ENCODE measurements at regions not wholly inside any gene's neighbourhood (a gene's known extent, or its start where the extent isn't known, plus 50 kb on each side); places are given as distances from the start of the nearest gene placed in this dataset.
A peak's percentile ranks its signal among the peaks of the same experiment; 100 is the strongest.
"Not testable (repeated sequence)": the region's sequence is repeated elsewhere in the genome, so short reads cannot be mapped to it uniquely, and the experiment has no call there.

- no peak for DNase-seq
Measured at GRCh38 chr12:47367912-47368537, 288.3 kb upstream of the AMIGO2 start.

DNA sequence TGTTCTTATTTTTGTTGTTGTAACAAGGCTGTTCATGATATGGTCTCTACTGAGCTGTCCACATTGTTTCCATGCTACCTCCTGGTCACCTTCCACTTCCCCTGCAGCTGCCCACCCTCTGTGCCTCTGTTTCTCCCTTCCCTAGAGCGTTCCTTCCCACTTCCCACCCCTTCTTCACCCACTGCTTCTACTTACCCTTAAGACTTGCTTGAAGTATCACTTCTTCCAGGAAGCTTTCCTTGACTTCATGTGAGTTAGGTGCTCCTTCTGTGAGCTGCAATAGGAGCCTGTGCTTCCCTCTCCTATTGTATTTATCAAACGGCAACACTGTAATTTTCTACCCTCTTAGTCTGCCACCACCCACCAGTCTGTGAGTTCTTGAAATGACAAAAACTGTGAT lies 286.8 kb upstream of the AMIGO2 start:
- DNase-seq, result no peak

DNA sequence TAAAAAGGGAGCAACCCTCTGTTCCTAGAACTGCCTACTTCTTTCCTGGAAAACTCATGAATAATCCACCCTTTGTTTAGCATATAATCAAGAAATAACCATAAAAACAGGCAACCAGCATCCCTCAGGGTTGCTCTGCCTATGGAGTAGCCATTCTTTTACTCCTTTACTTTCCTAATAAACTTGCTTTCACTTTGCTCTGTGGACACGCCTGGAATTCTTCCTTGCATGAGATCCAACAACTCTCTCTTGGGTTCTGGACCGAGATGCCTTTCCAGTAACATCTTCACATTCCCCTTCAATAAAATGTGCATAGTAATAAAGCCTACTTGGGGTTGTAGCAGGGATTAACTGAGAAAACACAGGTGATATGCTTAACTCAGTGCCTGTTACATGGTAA lies 286.4 kb upstream of the AMIGO2 start:
- DNase-seq, result no peak

GRCh38 chr12:47365443-47366076 lies 285.8 kb upstream of the AMIGO2 start:
- not testable (repeated sequence) for DNase-seq

- DNase-seq, result no peak
Measured at GRCh38 chr12:47364261-47364660, 284.5 kb upstream of the AMIGO2 start.

GRCh38 chr12:47362126-47362705 lies 282.5 kb upstream of the AMIGO2 start:
- DNase-seq, result no peak

- no peak for DNase-seq
Measured at GRCh38 chr12:47361389-47362021, 281.7 kb upstream of the AMIGO2 start.

DNA sequence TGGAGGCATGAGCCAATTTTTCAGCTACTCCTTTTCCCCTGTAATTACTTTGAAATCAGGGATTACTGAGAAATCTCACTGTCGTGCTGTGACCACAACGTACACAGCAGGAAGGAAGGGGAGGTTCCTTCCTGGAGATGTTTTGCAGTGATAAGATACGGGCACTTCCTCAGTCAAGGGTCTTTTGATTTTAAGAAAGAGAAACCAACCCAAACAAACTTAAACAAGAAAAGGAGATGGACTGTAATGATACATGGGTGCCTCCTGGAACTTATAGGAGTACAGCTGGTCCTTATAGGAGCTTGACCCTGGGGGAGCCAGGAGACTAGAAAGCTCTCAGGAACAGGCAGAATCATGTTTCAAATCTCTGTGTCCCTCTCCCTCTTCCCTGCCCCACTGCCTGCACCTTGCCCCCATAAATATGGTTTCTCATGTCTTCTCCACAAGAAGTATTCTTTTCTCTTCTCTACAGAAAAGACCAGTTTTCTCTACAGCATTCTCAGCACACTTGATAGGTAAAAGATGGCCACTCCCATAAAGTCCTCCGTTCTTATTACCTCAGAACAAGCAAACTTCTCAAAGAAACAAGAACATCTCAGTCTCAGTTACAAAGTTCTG lies 281.1 kb upstream of the AMIGO2 start:
- peak in 1 of 4 experiments; percentile 7 for DNase-seq

GRCh38 chr12:47360093-47360480 lies 280.3 kb upstream of the AMIGO2 start:
- no peak for DNase-seq

GRCh38 chr12:47359310-47360092 lies 279.7 kb upstream of the AMIGO2 start:
- DNase-seq, result no peak

- not testable (repeated sequence) for DNase-seq
Measured at GRCh38 chr12:47357006-47357405, 277.2 kb upstream of the AMIGO2 start.

- no peak for DNase-seq
Measured at GRCh38 chr12:47356129-47356700, 276.5 kb upstream of the AMIGO2 start.

DNA sequence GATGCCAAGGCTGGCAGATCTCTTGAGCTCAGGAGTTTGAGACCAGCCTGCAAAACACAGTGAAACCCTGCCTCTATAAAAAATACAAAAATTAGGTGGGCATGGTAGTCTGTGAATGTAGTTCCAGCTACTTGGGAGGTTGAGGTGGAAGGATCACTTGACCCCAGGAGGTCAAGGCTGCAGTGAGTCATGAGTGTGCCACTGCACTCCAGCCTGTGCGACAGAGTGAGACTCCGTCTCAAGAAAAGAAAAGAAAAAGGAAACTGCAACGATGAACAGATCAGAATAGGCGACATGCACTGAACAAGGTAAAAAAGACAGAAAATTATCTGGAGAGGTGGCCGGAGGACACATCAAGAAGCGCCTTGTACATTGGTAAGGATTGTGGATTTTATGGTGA lies 273.7 kb upstream of the AMIGO2 start:
- no peak for DNase-seq

DNA sequence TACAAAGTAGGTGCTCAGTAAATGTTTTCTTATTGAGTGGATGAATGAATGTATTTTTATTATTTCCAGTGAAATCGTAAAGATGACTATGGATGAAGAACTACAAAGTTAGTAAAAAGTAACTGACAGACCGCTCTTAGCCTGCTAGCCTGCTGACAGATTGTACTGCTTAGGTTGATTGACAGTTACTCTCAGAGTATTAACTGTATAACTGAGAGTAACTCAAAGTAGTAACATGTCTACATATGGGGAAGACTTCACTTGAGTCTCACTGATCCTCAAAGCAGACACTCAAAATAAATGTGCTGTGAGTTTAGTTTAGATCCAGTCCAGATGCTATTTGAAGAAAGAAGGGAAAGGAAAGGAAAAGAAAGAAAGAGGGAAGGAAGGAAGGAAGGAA lies 272.3 kb upstream of the AMIGO2 start:
- DNase-seq, result no peak

DNA sequence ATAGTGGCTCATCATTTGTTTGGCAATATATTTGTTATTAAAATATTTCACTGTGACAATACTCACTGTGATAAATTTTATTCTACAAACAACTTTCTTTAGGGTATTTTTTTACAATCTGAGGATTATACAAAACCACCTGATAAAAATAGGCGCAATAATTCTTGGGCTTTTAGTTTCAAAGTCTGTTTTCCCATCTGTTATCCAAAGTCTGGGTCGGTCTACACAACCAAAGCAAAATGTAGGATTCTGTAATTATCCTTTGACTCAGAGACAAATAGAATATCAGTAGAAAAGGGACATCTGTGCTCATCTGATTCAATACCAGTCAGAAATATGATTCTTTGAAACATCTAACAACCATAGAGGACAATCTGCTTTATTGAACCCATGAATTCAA lies 271.8 kb upstream of the AMIGO2 start:
- no peak for DNase-seq

DNA sequence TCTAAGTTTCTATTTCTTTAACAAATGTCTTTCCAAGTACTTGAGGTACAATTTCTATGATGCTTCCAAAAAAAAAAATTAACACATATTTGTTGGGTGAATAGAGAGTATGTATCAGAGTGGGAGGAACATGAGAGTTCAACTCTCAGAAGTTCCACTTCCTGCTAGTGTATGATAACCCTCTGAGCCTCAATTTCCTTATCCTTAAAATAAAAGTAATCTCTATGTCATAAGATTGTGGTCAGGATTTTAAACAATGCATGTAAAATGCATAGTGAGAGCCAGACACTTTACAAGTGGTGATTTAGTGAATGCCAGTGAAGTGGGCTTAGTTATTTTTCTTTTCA lies 270.3 kb upstream of the AMIGO2 start:
- DNase-seq, result no peak

GRCh38 chr12:47349137-47350061 lies 269.6 kb upstream of the AMIGO2 start:
- no peak for DNase-seq

DNA sequence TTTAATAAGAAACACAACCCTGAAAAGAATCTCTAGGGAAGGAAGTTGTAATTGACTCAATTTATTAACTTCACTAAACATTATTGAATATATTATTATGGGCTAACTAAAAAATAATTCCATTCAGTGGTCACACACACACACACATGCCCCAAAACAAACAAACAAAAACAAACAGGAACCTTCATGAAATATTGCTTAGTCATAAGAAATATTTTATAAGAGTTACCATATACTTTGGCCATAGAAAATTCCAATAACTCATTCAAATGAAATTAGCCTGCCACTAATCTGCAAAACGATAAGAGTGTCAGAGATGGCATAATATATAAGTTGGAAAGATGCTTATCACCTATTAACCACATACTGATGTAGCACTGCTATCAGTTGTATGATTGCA lies 268.4 kb upstream of the AMIGO2 start:
- DNase-seq, result no peak

GRCh38 chr12:47346251-47347019 lies 266.7 kb upstream of the AMIGO2 start:
- DNase-seq, result no peak

DNA sequence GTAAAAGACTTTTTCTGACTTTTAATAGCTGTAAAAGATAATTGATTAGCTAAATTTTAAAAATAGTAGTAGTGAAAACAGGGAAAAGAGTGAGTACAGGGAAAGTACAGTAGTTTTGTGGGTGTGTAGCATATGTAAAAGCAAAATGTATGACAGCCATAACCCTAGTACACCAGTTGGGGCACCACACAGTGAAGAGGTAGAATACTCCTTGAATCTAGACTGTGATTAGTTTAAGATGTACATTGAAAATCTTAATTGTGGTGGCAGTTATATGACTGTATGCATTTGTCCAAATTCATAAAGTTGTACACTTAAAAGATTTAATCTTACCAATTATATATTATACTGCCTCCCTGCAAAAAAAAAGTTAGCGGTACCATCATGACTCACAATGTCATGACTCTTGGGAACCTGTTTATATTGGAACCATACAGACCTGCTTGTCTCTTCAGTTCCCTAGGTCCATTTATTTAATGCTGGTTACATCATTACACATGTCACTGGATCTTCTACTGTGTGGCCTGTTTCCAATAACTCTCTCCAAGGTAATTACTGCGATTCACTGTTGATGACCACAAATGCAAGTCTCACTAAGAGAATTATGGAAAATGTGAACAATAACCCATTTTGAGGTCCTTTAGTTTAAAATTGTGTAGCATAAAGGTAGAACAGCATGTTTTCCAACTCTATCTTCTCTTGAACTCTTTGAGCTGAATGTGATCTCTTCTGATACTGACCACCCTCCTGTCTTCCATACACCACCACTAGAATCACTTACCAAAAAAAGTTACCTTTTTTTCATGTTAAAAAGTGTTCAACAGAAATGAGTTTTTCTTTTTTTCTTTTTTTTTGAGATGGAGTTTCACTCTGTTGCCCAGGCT lies 264.2 kb upstream of the AMIGO2 start:
- no peak for DNase-seq

Data from activated CD4-positive, CD25-positive, alpha-beta regulatory T cell (primary cell).